ENCODE measurements at regions not wholly inside any gene's neighbourhood (a gene's known extent, or its start where the extent isn't known, plus 50 kb on each side); places are given as distances from the start of the nearest gene placed in this dataset.
"Not testable (repeated sequence)": the region's sequence is repeated elsewhere in the genome, so short reads cannot be mapped to it uniquely, and the experiment has no call there.

DNA sequence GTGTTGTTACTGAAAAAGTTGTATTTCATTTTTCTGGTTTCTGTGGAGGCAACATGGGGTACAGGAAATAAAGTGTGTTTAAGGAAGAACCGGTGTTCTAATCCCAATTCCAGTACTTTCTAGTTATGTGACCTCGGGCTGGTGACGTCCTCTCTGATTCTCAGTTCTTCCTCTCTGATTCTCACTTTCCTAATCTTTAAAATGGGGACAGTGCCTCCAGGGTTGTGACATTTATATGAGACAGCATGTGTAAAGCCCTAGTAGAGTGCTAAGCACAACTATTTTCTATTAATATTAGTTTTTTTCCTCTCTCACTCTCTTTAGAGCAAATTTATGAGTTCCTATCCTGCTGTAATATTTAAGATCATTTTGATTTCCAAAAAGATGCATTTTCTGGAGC lies 50.9 kb upstream of the PTPDC1 start:
- DNase-seq (ENCODE audit: low read depth in 2 of 3, low spot score in 2 of 3): no peak

DNA sequence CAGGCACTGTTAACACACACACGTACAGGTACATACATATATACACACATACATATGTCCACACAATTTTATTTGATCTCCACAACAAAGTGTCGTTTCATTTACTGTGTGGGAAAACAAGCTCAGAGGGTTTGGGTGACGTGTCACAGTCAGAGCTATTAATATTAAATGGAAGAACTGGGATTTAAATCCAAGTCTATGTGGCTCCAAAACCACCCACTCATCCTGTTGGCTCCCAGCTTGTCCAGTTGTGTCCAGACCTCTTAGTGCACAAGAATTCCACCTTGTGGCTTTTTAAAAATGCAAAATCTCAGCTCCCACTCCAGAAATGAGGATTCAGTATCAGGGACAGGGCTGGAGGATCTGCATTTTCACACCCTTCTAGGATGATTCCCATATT lies 52.3 kb upstream of the PTPDC1 start:
- DNase-seq (ENCODE audit: low read depth in 2 of 3, low spot score in 2 of 3): no peak

DNA sequence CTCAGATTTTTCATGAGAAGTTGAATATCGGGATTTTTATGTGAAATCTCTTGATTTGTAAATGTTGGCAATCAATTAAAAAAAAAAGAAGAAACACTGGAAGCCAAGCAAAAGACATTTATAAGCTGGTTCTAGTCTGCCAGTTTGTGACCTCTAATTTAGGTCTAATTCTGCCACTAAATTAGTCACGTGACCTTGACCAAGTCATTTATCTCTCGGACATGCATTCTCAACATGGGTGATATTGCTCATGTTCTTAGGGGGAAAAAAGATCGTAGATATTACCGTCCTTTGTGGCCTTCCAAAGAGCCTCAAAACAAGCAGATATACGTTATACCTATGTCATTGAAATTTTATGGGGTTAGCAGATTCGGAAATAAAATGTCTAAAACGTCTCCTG lies 52.9 kb upstream of the PTPDC1 start:
- DNase-seq (ENCODE audit: low read depth in 2 of 3, low spot score in 2 of 3): no peak

DNA sequence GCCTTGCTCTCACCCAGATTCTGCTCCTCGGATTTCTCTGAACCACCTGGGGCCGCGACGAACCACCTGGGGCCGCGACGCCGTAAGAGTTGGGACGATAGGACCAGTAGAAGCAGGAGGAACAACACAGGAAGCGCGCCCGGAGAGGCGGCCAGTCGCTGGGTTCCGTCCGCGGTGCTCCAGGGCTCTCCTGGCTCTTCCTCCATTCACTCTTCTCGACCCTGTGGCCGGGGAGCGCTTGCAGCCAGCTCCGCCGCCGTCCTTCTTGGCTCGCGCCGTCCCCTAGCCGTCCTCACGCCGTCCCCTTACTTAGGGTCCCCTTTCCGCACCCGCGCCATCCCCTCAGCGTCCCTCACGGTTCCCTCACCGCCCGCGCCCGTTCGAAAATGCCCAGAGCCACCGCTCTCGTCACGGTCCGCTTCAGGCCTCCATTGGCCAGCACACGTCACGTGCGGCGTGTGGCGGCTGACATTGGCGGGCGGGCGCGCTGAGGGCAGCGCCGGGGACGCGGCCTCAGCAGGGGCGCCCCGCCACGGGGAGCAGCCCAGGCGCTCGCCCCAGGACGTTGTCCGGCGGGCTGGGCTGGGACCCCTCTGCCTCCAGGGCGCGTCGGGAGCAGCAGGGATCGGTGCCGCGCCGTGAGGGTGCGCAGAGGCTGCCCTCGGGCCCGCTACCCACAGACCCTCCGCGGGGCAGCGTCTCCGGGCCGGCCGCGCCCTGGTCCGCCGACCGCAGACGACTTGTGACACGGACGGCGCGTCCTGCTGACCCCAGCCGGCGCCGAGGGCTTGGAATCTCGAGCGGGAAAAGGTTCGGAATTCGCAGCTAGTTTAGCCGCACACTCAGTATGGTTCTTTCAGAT lies 53.7 kb upstream of the PTPDC1 start:
- peak; percentile 61 to 75 (median 63) for DNase-seq (ENCODE audit: low read depth in 2 of 3, low spot score in 2 of 3)

DNA sequence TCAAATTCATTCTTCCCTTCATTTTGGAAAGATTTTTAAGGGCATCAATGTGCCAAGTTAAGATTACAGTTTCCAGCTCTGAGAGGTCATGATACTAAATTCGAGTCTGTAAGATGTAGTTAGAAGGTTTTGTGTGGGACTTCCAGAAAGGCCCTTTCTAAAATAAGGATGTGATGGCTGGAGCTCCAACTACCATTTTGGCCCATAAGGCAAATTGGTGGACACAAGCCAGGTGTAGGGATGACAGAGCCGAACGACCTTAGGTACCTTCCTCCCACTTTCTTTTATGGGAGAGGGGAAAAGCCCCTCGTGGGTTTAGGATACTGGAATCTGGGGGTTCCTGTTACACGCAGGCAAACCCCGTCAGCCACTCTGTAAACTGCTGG lies 54.3 kb upstream of the PTPDC1 start:
- DNase-seq (ENCODE audit: low read depth in 2 of 3, low spot score in 2 of 3): no peak

DNA sequence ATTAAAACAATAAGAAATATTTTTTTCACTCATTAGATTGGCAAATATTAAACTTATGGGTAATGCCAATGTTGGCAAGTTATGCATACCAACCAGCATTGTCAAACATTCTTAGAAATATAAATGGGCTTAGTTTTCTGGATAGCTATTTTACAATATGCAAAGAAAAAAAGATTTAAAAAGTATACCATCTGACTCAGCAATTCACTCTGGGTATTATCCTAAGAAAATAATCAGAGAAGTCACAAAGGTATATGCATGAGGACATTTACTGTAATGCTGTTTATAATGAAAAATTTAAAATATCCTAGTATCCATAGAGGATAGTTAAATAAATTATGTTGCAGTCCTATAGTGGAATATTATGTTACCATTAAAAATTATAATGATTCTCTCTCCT lies 57.4 kb upstream of the PTPDC1 start:
- DNase-seq (ENCODE audit: low read depth in 2 of 3, low spot score in 2 of 3): no peak

DNA sequence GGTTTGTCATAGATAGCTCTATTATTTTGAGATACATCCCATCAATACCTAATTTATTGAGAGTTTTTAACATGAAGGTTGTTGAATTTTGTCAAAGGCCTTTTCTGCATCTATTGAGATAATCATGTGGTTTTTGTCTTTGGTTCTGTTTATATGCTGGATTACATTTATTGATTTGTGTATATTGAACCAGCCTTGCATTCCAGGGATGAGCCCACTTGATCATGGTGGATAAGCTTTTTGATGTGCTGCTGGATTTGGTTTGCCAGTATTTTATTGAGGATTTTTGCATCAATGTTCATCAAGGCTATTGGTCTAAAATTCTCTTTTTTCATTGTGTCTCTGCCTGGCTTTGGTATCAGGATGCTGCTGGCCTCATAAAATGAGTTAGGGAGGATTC lies 61.8 kb upstream of the PTPDC1 start:
- DNase-seq (ENCODE audit: low read depth in 2 of 3, low spot score in 2 of 3): not testable (repeated sequence)

DNA sequence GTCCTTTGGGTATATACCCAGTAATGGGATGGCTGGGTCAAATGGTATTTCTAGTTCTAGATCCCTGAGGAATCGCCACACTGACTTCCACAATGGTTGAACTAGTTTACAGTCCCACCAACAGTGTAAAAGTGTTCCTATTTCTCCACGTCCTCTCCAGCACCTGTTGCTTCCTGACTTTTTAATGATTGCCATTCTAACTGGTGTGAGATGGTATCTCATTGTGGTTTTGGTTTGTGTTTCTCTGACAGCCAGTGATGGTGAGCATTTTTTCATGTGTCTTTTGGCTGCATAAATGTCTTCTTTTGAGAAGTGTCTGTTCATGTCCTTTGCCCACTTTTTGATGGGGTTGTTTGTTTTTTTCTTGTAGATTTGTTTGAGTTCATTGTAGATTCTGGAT lies 63.4 kb upstream of the PTPDC1 start:
- DNase-seq (ENCODE audit: low read depth in 2 of 3, low spot score in 2 of 3): not testable (repeated sequence)

DNA sequence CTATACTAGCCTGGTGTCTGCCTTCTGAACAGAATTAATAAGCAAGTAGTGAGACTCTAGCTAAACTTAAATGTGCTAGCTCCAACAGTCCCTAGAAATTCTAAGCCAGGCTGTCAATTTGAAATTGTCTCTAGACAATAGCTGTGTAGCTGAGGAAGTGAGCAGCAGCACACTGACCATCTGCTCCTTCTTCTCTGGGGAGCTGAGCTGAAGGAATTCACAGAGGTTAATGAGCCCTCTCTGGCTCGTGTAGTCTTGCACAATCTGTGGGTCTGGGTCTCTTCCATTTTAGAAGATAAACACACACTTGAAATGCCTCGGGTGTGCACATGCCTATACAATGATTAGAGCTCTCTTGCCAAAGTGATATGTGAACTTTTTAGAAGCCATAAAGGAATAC lies 63.5 kb upstream of the BARX1 start:
- no peak for DNase-seq (ENCODE audit: low read depth in 2 of 3, low spot score in 2 of 3)

DNA sequence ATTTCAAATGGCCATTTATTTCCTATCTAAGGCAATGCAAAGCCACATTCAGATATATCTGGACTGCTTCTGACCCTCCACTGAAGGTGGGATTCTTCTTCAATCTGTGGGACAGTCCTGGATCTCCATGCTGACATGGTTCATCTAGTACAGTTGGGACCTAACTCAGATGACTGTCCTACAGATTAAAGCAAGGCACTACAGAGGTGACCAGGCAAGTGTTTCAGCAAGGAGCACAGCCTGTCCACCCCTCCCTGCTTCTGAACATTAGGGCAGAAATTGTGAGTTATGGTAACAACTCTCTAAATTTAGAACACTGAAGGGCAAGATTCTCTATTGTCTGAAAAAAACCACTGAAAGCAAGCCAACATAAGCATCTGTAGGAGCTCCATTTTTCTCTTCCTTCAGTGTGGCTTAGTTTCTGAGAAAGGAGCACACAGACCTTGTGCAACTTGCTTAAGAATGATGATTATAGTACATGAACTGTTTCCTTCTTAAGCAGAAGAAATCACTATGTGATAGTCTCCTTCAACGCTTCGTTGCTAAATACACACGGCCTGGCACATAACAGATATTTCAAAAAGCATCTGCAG lies 62.9 kb upstream of the BARX1 start:
- DNase-seq (ENCODE audit: low read depth in 2 of 3, low spot score in 2 of 3): no peak

DNA sequence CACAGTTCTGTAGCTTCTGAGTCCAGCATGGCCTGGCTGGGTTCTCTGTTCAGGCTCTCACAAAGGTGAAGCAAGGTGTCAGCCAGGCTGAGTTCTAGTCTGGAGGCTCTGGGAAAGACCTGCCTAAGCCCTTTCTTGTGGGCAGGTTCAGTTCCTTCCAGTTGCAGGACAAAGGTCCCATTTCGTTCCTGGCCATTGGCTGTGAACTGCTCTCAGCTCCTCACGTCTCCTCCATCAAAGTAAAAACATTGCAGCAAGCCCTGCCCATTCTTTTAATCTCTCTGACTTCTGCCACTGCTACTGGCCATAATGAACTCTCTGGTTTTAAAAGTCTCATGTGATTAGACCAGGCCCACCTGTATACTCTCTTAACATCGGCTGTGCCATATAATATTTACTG lies 61.6 kb upstream of the BARX1 start:
- no peak for DNase-seq (ENCODE audit: low read depth in 2 of 3, low spot score in 2 of 3)

DNA sequence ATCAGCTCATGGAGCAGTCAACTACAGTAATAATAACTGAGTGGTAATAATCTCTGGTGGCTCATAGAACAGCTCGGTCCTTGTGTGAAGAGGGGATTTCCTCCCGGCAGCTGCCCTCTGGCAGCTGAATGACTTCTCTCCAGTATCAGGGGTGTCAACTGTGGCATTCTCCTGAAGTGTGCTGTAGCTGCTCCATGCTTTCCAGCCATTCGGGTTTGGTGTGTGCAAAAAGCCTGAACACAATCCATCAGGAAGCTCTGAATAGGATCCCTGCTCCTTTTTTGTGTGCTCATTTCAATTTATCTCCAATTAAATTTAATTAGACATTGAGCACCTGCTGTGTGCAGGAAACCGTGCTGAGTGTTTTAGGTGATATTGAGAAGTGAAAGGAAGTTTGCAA lies 59.8 kb upstream of the BARX1 start:
- no peak for DNase-seq (ENCODE audit: low read depth in 2 of 3, low spot score in 2 of 3)

DNA sequence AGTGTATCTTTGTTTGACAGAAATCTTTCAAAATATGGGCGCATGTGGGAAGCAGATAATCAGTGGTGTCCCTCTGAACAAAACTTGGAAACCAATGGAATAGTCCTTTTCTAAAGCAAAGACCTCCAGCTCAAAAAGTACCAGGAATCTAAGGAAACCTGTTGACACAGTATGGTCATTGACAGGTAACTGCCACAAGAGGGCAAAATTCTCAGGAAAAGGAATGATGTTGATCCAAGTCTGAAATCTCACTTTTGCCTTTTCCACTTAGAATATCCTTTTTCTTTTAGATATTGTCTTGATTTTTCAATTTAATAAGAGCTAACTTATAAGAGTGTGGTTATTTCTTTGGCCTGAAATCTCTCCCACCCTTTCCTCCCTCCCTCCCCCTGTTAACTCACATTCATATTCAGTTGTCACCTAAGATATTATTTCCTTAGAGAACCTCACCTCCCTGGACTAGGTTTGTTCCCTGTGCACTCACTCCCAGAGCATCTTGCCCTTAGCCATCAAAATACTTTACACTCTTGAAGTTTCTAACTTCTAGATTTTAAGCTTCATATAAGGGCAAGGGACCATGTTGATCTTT lies 59.0 kb upstream of the BARX1 start:
- DNase-seq (ENCODE audit: low read depth in 2 of 3, low spot score in 2 of 3): no peak

DNA sequence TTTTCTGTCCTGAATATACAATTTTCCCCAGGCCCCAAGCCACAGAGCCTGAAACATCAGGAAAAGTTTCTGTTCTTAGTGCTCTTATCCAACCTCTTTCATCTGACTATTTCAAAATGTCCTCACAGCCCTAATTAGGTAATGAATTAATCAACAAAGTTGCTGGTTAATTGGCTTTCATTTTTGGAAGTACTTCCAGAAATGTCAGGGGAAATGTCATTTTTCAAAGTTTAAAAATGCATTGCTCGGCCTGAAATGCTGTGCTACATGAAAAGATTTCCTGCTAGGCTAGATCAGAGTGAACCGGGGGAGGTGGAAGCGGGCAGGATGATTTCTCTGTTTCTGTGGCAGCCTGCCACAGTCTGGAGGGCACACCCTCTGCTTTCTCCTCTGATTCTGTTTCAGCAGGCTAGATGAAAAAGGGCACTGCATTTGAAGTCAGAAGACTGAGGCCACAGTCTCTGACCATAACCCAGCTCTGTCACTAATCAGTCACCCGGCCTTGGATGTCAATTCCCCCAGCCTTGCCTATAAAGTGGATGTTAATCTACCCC lies 55.9 kb upstream of the BARX1 start:
- DNase-seq (ENCODE audit: low read depth in 2 of 3, low spot score in 2 of 3): no peak

DNA sequence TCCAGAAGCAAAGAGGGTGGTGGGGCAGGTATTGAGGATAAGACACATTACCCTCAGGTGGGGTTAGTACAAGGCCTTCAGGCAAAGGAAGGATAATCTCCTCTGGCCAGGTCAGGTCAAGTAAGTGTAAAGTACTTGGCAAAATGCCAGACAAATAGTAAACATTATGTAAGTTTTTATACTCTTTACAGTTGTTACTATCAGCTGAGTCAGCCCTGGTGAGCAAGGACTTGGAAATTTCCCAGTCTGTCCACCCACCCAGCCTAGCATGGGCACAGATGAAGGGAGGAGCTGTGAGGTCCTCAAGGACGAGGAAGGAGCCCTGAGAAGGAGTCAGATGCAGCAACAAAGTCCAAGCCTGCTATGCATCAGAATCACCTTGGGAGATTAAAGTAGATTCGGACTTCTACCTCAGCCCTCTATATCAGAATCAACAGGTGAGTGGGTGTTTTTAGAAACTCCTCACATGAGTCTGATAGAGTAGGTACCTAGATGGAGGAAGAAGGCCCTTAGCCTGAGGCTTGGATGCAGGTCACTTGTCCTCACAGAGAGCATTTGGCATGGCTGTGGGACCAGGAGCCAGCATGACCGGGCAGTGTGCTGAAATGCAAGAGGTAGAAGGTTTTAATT lies 50.2 kb upstream of the BARX1 start:
- DNase-seq (ENCODE audit: low read depth in 2 of 3, low spot score in 2 of 3): no peak
